Brain microvascular endothelial cell (primary cell): ENCODE measurements at regions not wholly inside any gene's neighbourhood (a gene's known extent, or its start where the extent isn't known, plus 50 kb on each side); places are given as distances from the start of the nearest gene placed in this dataset.

Source experiments
- DNase-seq: peaks from one replicate; pipeline ENCODE4 v3.0.0-alpha.2; 2020
- H3K27ac ChIP-seq: fragments of 250-450 bp; sonication (Bioruptor Pico); 2 replicates; pipeline ENCODE4 v1.5.1; 2020; ENCODE audit warnings: mild to moderate bottlenecking, moderate library complexity
- H3K27me3 ChIP-seq: fragments of 250-450 bp; sonication (Bioruptor Pico); replicated peaks from 2 replicates; pipeline ENCODE4 v1.5.1; 2020; ENCODE audit warnings: mild to moderate bottlenecking
- H3K36me3 ChIP-seq: fragments of 250-450 bp; sonication (Bioruptor Pico); replicated peaks from 2 replicates; pipeline ENCODE4 v1.5.1; 2020; ENCODE audit warnings: mild to moderate bottlenecking
- H3K4me3 ChIP-seq: 2 replicates; pipeline ENCODE4 v1.5.1; 2011; ENCODE audit warnings: low read depth, mild to moderate bottlenecking, control low read depth, low read length, moderate library complexity
- CTCF ChIP-seq: IDR thresholded peaks from 2 replicates; pipeline ENCODE4 v1.5.1; 2011; ENCODE audit warnings: low read depth, mild to moderate bottlenecking, moderate library complexity, low read length, control low read depth, inconsistent platforms; ENCODE audit errors: missing control alignments
- in situ Hi-C: cut with HindIII; loops from 2 replicates; pipeline ENCODE4 v1.10.0; 2017; ENCODE audit warnings: low sequenced_read_pairs, low pct_ligation_motif_present

GRCh38 chr11:24155792-24156191 lies 341.1 kb upstream of the LUZP2 start:
- H3K4me3 ChIP-seq: no peak overlapping the region
- no peaks in the 10 kb centered on the region for H3K27me3 ChIP-seq
- peak; percentile 10 for TF ChIP-seq CTCF
- H3K27ac ChIP-seq: no peak overlapping the region
- no peak for DNase-seq
- in situ Hi-C loops: no loop called here
- H3K36me3 ChIP-seq: no peaks in the 10 kb centered on the region

GRCh38 chr11:24157316-24157715 lies 339.5 kb upstream of the LUZP2 start:
- TF ChIP-seq CTCF: no peak
- no peak overlapping the region for H3K4me3 ChIP-seq
- DNase-seq: no peak
- no peak overlapping the region for H3K27ac ChIP-seq
- in situ Hi-C loops: no loop called here
- no peaks in the 10 kb centered on the region for H3K36me3 ChIP-seq
- no peaks in the 10 kb centered on the region for H3K27me3 ChIP-seq

DNA sequence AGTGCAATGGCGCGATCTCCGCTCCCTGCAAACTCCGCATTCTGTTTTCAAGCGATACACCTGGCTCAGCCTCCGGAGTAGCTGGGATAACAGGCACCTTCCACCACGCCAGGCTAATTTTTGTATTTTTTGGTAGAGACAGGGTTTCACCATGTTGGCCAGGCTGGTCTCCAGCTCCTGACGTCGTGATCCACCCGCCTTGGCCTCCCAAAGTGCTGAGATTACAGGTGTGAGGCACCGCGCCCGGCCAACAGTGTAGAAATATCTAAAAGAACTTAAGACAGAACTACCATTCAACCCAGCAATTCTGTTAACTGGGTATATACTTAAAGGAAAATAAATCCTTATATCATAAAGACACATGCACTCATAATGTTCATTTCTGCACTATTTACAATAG lies 335.3 kb upstream of the LUZP2 start:
- no peak overlapping the region for H3K4me3 ChIP-seq
- no peak overlapping the region for H3K27ac ChIP-seq
- TF ChIP-seq CTCF: no peak
- in situ Hi-C loops: no loop called here
- DNase-seq: no peak
- no peaks in the 10 kb centered on the region for H3K36me3 ChIP-seq
- H3K27me3 ChIP-seq: no peaks in the 10 kb centered on the region

GRCh38 chr11:24163146-24163545 lies 333.7 kb upstream of the LUZP2 start:
- H3K27ac ChIP-seq: no peak overlapping the region
- TF ChIP-seq CTCF: no peak
- no peaks in the 10 kb centered on the region for H3K27me3 ChIP-seq
- no peak for DNase-seq
- H3K4me3 ChIP-seq: no peak overlapping the region
- H3K36me3 ChIP-seq: no peaks in the 10 kb centered on the region
- in situ Hi-C loops: no loop called here

DNA sequence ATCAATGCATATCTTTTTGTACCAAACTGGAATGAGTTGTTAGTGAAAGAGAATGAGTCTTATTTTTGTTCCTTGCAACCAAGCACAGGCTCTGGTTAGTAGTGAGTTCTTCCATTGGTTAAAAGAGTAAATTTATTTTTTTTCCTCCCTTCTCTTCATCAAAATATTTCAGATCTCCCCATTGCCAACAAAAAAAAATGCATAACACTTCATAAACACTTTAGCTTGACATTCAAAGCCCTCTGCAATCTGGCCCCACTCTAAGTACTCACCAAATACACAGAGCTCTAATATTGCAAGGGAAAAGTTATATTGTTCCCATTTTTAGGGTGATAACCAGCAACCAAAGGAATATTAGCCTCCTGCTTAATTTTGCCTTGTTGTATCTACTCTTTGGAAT lies 333.0 kb upstream of the LUZP2 start:
- in situ Hi-C loops: no loop called here
- H3K36me3 ChIP-seq: no peaks in the 10 kb centered on the region

GRCh38 chr11:24171869-24172268 lies 325.0 kb upstream of the LUZP2 start:
- no peak overlapping the region for H3K4me3 ChIP-seq
- no peaks in the 10 kb centered on the region for H3K27me3 ChIP-seq
- TF ChIP-seq CTCF: no peak
- DNase-seq: no peak
- H3K36me3 ChIP-seq: no peaks in the 10 kb centered on the region
- in situ Hi-C loops: no loop called here
- H3K27ac ChIP-seq: no peak overlapping the region

More for the DNA sequence above, 333.0 kb upstream of the LUZP2 start:
- H3K27ac ChIP-seq: no peak overlapping the region
- TF ChIP-seq CTCF: no peak
- DNase-seq: no peak
- H3K4me3 ChIP-seq: no peak overlapping the region
- H3K27me3 ChIP-seq: no peaks in the 10 kb centered on the region
